ENCODE measurements at regions not wholly inside any gene's neighbourhood (a gene's known extent, or its start where the extent isn't known, plus 50 kb on each side); places are given as distances from the start of the nearest gene placed in this dataset.

DNA sequence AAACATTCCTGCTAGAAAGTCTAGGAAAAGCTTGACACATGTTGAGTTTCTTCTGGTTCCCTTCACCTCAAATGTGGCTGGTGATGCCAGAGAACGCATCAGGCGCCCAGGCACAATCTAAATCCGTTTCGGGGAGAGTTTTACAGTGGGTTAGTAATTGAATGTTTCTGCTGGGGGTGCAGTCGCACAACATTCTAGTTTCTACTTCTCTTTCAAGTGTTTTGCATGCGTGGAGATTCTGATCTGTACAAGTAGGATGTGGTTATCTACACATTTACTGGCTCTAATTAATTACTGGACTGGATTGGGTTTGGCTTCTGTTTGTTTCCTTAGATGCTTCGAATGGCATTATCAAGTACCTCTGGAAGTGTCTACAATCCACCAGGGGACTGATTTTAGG lies 173.8 kb downstream of the TMEM26 start:
- Mint-ChIP-seq H3K9me3 (0 out of 2 replicates have a peak, but pooled peaks cover 4% of the 10 kb centered on the region), H3K36me3 (no peaks in the 10 kb centered on the region), H3K4me1 (no peaks in the 10 kb centered on the region), H3K4me3 (no peak overlapping the region), H3K27me3 (ENCODE audit: low read depth) (no peaks in the 10 kb centered on the region), H3K27ac (no peak overlapping the region)
- CTCF ChIA-PET = no interaction called here
- no peak for DNase-seq (ENCODE audit: low spot score)
- TF ChIP-seq RORB (CRISPR knock-in tag; IDR thresholded peaks at IDR 0.05) (no peak), ATF3 (CRISPR knock-in tag; conservative IDR thresholded peaks at IDR 0.05) (no peak), RELA (CRISPR knock-in tag; IDR thresholded peaks at IDR 0.05; ENCODE audit: borderline replicate concordance) (no peak), ZNF219 (CRISPR knock-in tag; IDR thresholded peaks at IDR 0.05; ENCODE audit: borderline replicate concordance) (no peak), IRF2 (CRISPR knock-in tag; IDR thresholded peaks at IDR 0.05; ENCODE audit: borderline replicate concordance, low read depth) (no peak), GRHL2 (CRISPR knock-in tag; IDR thresholded peaks at IDR 0.05; ENCODE audit: insufficient replicate concordance, severe bottlenecking) (no peak), TP53 (CRISPR knock-in tag; IDR thresholded peaks at IDR 0.05) (no peak), FOXK1 (CRISPR knock-in tag; IDR thresholded peaks at IDR 0.05) (no peak), E2F4 (CRISPR knock-in tag; IDR thresholded peaks at IDR 0.05; ENCODE audit: borderline replicate concordance, low read depth) (no peak), PRDM15 (CRISPR knock-in tag; IDR thresholded peaks at IDR 0.05) (no peak), JUN (CRISPR knock-in tag; IDR thresholded peaks at IDR 0.05) (no peak), TEAD1 (CRISPR knock-in tag; IDR thresholded peaks at IDR 0.05) (no peak)
- TF ChIP-seq, protein P1, sequence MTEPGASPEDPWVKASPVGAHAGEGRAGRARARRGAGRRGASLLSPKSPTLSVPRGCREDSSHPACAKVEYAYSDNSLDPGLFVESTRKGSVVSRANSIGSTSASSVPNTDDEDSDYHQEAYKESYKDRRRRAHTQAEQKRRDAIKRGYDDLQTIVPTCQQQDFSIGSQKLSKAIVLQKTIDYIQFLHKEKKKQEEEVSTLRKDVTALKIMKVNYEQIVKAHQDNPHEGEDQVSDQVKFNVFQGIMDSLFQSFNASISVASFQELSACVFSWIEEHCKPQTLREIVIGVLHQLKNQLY (CRISPR knock-in tag; IDR thresholded peaks at IDR 0.05) = no peak
- POLR2A ChIA-PET = no interaction called here
- no peak for ATAC-seq

DNA sequence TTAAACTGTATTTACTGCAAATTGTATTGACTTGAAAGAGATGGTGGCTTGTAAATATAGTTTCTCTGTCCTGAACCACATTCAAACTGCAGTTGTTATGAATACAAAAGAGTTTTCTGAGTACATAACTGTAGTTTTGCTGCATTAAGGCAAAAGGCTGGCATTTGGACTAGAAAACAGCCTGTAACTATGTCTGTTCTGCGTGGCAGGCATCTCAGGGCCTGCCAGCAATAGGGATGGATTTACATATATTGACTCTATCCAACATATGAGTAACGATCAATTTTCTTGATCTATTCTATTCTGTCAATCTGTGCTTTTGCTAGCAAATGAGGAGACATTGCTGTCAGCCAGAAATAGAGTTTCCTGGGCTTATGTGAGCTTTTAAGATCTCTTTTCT lies 174.6 kb downstream of the TMEM26 start:
- DNase-seq (ENCODE audit: low spot score) (no peak), ATAC-seq (no peak)
- Mint-ChIP-seq H3K4me1 (no peaks in the 10 kb centered on the region), H3K36me3 (no peaks in the 10 kb centered on the region), H3K27me3 (ENCODE audit: low read depth) (no peaks in the 10 kb centered on the region), H3K9me3 (0 out of 2 replicates have a peak, but pooled peaks cover 4% of the 10 kb centered on the region), H3K4me3 (no peak overlapping the region), H3K27ac (no peak overlapping the region)
- ChIA-PET CTCF (no interaction called here), POLR2A (no interaction called here)
- TF ChIP-seq ARID4B (CRISPR knock-in tag; IDR thresholded peaks at IDR 0.05; ENCODE audit: borderline replicate concordance) (no peak), STAT6 (CRISPR knock-in tag; conservative IDR thresholded peaks at IDR 0.05; ENCODE audit: low read depth) (no peak), MYBL2 (CRISPR knock-in tag; IDR thresholded peaks at IDR 0.05) (no peak), HMGXB4 (CRISPR knock-in tag; IDR thresholded peaks at IDR 0.05) (no peak), ZNF512 (CRISPR knock-in tag; IDR thresholded peaks at IDR 0.05; ENCODE audit: borderline replicate concordance) (no peak)
